Stimulated activated CD8-positive, alpha-beta memory T cell treated with anti-CD3 and anti-CD28 coated beads, Interleukin-15, amount 100 ng/mL, for 24 hours (primary cell): ENCODE measurements at regions not wholly inside any gene's neighbourhood (a gene's known extent, or its start where the extent isn't known, plus 50 kb on each side); places are given as distances from the start of the nearest gene placed in this dataset.
"Not testable (repeated sequence)": the region's sequence is repeated elsewhere in the genome, so short reads cannot be mapped to it uniquely, and the experiment has no call there.

ENCODE experiments used
- DNase-seq: peaks from one replicate; pipeline ENCODE4 v3.0.0-alpha.2; 2020; ENCODE audit warnings: low read depth

DNA sequence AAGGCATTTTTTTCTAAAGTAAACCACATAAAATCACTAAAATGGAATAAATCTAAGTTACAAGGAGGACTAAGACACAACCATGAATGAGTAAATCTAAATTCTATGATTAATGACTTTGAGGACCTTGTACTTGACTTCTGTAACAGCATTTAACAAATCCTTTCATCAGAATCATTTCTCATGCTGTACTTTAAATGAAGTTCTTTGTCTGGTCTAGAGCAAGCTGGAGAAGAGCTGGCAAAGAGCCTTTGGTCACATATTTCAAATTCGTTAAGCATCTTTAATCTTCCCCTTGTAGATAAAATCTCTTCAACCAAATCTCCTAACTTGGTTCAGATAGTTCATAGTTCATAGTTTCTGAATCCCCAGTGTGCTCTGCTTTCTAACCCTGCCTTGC lies 405.4 kb downstream of the PTPRC start:
- no peak for DNase-seq

DNA sequence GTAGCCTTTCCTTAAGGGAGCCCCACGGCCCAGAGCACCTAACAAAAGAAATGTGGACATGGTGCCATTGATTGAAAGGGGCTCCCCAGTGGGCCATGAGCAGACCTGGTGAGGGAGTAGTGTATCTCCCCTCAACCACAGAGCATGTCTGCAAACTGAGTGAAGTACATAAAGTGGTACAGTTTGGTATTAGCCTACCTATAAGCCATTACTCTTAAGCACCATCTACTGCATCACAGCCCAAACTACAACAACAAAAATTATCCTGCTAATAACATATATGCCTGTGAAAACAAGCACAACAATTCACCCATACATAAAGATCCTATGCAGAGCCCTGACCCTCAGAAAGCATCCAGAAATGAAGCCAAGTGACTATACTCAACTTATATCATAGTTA lies 407.8 kb downstream of the PTPRC start:
- no peak for DNase-seq

DNA sequence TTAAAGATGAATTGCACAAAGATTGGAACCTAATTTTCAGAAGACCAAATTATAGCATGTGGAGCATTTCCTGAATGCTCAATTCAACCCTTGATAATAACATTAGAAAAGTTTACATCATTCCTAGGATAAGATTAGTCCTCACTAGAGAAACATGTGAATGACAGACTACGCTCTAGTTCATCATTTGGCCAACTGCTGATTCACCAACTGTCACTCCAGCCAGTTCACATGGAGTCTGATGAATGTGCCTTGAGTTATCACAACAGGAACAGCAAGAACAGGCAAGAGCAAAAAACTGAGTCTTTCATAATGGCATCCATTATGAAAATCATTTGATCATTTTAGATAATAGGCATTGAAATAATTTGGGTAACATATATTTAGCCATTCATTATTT lies 415.9 kb downstream of the PTPRC start:
- DNase-seq, result no peak

DNA sequence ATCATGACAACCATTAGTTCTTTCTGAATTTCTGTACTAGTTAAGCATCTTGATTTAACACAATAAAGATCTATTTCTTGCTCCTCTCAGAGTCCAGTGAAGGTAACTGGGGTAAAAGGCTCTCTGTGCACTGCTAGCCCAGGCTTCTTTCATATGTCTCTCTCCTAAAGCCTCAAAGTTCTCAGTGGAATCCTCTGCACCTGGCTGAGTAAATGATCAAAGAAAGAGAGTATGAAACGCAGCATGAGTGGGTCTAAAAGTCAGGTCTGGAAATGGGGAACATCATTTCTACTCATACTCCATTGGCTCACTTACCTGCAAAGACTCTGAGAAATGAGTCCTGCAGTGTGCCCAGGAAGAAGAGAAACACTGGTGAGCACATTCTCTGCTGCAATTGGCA lies 418.5 kb downstream of the PTPRC start:
- DNase-seq, result no peak

DNA sequence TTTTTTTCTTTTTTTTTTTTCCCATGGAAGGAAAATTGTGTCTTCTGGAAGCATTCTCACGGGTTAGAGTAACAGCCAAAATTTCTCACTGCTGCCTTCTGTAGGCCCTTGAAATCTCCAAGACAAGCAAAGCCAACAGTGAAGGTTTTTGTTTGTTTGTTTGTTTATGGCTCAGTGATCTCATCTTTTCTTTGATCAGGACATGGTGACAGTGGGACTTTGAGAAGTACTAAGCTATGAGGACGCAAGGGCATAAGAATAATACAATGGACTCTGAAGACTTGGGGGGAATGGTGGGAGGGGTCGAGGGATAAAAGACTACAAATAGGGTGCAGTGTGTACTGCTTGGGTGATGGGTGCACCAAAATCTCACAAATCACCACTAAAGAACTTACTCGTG lies 419.4 kb downstream of the PTPRC start:
- no peak for DNase-seq

DNA sequence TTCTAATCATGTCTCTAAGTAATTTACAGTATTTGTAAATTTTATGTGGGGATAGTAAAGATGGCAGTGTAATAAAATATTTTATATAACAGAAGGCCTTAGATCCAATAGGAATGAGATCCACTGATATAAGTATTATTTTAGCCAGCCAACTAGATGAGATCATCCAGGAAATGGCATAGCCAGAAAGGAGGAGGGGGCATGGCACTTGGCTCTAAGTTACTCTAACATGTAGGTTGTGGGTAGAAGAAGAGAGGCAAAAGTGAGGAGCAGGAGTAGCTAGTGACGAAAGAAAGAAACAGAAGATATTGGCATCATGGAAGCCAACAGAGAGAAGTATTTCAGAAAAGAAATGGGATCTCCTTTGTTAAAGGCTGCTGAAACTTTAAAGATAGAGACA lies 426.1 kb downstream of the PTPRC start:
- no peak for DNase-seq

DNA sequence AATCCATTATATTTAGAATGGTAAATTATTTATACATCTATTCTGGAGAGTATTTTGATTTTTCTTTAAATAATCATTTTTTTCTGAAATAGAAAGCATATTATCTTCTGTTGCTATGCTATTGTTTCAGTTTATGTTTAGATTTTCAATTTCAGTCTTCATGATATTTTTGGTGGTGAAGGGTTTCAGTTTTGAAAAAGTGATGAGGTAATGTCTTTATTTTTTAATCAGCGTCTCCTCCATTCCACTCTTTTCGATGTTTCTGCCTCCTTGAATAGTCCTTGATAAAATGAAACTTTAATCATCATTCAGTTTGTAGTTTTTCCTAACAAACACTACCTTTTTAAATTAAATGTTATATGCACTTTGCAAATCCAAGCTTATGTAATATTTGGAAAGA lies 428.6 kb downstream of the PTPRC start:
- DNase-seq, result no peak

DNA sequence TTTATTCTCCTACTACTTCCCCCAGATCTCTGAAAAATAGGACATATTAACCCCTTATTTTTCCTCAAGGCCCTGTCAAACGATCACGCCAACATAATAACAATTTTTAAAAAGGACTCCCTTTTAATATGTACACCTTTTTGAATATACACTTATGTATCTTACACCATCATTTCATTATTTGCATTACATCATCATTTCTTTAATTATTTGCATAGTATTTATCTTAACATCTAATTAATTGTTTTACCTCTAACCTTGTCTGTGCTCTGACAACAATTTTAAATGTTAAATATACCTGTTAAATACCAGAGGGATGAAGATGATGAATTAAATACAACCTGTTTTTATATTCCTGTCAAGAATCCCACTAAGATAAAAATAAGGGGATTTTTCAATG lies 432.2 kb downstream of the PTPRC start:
- no peak for DNase-seq

DNA sequence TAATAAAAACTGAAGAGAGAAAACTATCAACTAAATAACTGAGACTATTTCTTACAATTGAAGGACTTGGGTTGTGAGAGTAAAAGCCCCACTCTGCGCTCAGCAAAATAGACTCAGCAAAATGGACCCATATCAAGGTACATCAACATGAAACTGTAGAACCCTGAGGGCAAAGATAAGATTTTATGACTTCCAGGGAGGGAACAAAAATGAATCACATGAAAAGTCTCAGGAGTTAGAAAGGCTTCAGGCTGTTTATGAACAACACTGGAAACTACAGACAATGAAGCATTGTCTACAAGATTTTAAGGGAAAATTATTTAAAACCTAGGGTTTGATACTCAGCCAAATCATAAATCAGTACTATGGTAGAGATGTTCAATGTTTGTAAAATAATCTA lies 434.3 kb downstream of the PTPRC start:
- DNase-seq, result no peak

DNA sequence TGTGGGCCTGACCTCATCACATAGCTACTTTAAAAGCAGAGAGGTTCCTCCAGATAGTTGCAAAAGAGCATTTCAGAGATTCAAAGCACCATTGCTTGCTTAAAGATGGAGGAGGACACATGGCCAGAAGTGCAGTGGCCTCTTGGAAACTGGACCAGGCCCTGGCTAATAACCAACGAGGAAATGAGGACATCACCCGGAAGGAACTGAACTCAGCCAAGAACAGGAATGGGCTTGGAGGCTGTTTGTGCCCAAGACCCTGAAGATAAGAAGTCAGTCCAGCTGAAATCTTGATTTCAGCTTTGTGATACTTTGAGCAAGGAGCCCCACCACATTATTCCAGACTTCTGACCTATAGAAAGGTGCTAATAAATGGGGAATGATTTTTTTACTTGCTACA lies 437.0 kb downstream of the PTPRC start:
- no peak for DNase-seq

DNA sequence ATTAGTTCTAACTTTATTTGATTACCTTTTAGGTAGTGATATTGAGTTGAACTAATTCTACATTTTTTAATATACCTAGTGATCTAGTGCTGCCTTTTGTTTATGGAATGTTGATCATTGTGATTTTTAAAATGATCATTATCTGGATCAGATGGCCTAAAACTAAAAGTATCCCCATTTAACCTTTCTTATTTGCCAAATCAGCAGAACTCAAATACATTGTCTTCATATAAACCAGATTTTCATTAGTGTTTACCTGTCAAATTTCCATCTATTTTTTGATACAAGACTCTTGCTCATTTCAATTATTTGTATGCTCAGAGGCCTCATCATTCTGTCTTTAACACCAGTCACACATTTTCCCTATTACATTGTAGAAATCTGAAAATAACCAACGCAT lies 441.2 kb downstream of the PTPRC start:
- no peak for DNase-seq

DNA sequence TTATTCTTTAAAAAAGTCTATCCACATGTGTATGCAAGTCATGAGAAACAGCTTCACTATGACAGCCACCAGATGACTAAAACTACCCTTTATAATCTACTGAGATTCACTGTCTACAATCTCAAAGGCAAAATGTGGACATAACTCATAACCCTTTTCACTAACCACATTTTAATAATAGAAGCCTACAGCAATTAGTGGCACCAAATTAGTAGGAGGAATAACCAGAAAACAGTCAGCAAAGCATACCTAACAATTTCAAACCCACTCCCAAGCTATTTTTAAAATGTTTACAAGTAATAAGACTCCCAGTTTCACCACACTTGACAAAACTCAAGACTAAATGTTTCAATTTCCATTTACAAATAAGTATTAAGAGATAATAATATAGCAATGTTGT lies 442.9 kb downstream of the PTPRC start:
- no peak for DNase-seq

DNA sequence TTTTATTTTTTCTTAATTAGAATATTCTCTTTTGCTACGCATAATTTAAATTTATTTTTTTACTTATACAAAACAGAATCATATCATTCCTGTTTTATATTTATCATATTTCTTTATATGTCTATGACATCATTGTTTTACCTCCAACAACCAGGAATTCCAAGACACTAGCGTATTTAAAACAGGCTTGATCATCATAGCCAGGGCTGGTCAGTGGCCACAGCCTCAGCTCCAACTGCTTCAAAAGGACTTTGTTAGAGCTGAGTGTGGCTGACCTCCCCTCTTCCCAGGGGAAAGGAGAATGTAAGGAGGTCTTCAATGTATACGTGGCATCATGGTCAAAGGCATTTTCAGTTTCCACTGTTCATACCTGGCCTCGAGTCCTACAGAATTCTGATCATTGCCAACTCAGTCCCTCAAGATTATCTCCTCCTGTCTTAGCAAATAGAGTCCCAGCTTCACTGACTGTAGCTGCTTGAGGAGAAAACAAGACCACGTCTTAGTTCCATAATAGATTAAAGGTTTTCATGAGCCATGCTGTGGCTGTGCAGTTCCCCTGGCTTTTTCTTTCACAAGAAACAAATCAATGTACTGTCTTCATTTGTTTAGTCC lies 444.0 kb downstream of the PTPRC start:
- no peak for DNase-seq

DNA sequence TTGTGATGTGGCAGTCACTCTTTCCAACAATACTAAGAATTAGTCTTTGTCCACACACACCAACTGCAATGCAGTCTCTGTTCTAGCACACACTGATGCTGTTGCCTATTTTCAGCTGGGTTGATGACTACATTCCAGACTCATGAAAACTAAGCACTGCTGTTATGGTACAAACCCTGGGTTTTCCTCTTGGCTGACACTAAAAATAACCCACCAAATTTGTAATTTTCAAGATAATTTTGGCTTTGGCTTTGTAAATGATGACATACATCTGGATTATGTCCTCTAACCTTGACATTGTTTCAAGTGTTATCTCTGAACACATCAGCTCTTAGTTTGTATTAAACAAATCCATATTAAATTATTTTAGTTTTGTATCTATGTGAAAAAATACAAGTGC lies 444.8 kb downstream of the PTPRC start:
- DNase-seq, result no peak

DNA sequence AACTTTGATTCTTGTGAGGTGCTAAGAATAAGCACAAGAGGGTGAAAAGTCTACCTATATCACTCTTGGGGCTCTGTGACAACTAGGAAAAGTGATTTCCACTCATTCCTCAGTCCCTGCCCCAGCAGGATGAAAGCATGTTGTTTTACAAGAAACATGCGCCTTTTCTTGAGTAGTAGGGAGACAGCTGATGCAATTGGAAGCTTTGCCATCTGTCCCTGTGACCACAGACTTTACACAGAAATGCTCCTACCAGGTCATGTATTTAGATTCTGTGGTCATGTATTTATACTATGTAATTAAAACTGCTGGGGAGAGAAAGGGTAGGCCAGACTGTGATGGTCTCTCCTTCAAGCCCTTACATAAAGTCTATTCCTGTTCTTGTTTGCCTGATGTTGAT lies 445.5 kb downstream of the PTPRC start:
- no peak for DNase-seq

DNA sequence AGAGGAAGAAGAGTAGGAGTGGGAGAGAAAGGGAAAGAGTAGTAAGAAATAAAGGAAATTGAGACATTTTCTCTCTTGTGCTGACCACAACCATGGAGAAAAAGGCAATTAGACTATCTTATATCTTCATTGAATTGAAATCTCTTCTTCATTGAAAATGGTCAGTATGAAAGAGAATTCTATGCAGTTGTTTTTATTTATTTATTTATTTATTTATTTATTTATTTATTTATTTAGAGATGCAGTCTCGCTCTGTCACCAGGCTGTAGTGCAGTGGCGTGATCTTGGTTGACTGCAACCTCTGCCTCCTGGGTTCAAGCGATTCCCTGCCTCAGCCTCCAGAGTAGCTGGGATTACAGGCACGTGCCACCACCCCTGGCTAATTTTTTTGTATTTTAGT lies 447.1 kb downstream of the PTPRC start:
- DNase-seq, result no peak

DNA sequence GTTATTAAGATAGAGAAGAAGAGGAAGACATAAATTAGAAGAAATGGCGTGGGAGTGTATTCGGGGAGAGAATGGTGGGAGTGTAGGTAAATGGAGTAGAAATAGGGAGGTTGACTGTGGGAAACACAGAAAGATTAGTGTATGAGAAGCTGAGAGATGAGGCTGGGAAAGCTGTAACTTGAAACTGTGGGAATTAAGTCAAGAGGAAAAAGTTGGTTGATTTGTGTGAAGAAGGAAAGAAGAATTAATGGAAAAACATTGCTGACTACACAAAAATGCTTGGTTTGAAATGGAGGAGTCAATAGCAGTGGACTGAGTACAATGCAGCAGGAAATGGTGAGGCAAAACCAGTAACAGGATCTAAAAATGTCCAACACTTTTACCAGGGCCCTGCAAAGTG lies 448.3 kb downstream of the PTPRC start:
- DNase-seq, result no peak

DNA sequence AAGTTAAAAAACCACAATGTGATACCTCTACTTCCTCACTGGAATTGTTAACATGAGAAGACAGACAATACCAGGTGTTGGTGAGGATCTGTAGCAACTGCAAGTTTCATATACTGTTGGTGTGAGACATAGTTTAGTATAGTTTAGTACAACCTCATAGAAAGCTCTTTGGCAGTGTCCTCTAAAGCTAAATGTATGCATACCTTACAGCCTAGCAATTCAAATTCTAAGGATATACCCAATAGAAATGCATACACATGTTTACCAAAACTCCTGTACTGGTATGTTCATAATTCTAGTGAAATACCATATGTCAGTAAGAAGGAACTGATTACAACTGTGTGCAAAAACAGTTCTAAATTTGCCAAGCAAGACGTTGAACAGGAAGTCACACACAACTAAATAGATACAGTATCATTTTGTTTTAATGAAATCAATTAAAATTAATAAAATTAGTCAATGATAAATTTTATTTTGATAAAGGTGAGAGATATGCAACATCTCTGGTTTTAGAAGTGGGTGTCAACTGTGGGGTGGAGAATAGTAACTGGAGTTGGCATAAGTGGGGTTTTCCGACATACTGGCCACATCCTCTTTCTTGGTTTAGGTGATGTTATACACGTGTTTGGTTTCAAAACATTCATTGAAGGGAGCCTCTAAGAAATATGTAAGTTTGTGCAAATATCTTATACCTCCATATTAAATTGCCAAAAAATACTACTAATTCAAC lies 450.7 kb downstream of the PTPRC start:
- DNase-seq, result no peak

DNA sequence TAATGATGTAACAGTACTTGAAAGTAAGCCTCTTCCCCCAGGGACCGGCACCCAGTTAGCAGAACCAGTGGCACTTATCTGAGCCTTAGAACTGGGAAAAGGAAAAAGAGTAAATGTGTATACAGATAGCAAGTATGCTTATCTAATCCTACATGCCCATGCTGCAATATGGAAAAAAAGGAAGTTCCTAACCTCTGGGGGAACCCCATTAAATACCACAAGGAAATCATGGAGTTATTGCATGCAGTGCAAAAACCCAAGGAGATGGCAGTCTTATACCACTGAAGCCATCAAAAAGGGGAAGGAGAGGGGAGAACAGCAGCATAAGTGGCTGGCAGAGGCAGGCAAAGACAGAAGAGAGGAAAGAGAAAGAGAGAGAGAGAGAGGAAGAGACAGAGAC lies 456.8 kb downstream of the PTPRC start:
- DNase-seq, result not testable (repeated sequence)

DNA sequence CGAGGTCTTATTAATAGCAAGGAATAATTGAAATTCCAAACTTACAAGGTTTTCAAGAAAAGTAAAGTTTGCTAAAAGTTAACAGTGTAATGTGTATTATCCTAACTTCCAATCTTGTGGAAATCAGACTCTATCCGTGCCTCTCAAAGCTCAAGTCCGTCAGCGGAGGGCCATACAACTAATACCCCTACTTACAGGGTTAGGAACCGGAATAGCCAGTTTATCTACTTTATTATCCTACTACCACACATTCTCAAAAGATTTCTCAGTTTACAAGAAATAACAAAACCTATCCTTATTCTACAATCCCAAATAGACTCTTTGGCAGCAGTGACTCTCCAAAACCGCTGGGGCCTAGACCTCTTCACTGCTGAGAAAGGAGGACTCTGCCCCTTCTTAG lies 457.8 kb downstream of the PTPRC start:
- DNase-seq, result no peak

DNA sequence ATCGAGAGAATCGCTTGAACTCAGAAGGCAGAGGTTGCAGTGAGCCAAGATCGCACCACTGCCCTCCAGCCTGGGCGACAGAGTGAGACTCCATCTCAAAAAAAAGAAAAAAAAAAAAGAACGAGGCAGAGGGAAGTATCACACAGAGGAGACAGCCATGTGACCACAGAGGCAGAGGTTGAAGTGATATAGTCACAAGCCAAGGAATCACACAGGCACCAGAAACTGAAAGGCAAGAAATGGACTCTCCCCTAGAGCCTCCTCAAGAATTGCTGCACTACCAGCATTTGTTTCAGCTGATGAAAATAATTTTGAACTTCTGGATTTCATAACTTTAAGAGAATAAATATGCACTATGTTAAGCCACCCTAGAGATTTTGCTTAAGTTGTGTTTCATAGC lies 459.6 kb downstream of the PTPRC start:
- DNase-seq, result no peak

DNA sequence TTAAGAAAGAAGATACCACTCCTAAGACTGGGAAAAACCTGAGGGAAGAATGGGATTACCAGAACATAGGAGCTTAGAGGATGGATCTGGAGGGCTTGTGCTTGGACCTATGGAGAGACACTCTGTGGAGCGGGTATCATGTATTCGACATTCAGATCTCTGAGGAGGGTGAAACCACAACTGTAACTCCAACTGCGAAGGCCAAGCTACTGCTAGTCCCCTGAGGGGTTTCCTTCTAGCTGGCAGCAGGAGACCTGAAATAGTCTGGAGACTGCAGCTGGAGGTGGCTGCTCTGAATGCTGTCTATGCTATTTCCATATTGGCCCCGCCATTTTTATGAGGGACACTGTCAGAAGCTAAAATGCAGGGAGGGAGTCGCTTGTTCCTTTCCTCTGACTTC lies 462.3 kb downstream of the PTPRC start:
- no peak for DNase-seq

DNA sequence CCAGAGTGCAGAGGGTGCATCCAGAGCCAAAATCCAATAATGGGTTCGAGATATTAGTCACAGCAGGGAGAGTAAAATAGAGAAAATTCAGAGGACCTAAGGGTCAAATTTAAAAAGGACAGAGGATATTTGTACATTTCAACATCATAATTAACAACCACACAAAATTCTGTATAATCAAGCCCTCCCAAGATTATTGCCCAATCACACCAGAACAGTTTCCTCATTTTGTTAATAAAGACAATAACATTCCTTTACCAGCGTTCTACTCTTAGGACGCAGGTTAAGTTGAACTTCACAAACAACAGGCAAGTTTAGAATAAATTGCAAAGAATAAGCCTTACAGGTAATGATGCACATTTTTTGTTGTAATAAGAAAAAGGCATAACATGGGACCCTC lies 462.8 kb downstream of the PTPRC start:
- no peak for DNase-seq

DNA sequence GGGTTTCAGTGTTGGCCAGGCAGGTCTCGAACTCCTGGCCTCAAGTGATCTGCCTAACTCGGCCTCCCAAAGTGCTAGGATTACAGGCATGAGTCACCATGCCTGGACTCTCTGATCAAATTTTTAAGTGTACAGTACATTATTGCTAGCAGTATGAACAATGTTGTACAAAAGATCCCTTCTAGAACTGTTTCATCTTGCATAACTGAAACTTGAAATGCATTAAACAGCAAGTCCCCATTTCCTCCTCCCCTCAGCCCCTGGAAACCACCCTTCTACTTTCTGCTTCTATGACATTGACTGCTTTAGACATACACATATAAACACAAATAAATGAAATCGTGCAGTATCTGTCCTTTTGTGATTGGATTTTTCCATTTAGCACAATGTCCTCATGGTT lies 463.4 kb downstream of the PTPRC start:
- DNase-seq, result no peak
